Panc1 (cell line): ENCODE measurements at regions not wholly inside any gene's neighbourhood (a gene's known extent, or its start where the extent isn't known, plus 50 kb on each side); places are given as distances from the start of the nearest gene placed in this dataset.

Experiments used
- ATAC-seq: fragments of 200-7000 bp; cut with Tn5 transposase; 2 replicates; pipeline ENCODE4 v1.9.1; 2020; ENCODE audit warnings: mild to moderate bottlenecking, moderate library complexity
- BruUV-seq: library from RNA; stranded (reverse); fragments of 400-500 nt; replicated peaks from 2 replicates; lab custom pipeline; 2021; lab: Mats Ljungman, UMichigan
- CTCF ChIA-PET: fragments of 300-600 bp; sonication (Branson Sonifier 250); formaldehyde crosslinking; loops from one replicate; lab custom pipeline; 2022; ENCODE audit warnings: antibody characterized with exemption; lab: Charles Lee
- POLR2A ChIA-PET: fragments of 300-600 bp; sonication (Branson Sonifier 250); formaldehyde crosslinking; loops from one replicate; lab custom pipeline; 2022; ENCODE audit warnings: antibody characterized with exemption; lab: Charles Lee
- DNase-seq: peaks from one replicate; pipeline ENCODE4 v3.0.0-alpha.2; 2010; ENCODE audit warnings: low read depth, low spot score
- H3K27ac ChIP-seq: 2 replicates; pipeline ENCODE4 v1.5.1; 2011; ENCODE audit warnings: mild to moderate bottlenecking, low read length, inconsistent platforms
- H3K27me3 ChIP-seq: fragments of 200-500 bp; sonication (Bioruptor generic); 2 replicates; pipeline ENCODE4 v1.6.0; 2014; ENCODE audit warnings: low read length, inconsistent platforms; ENCODE audit not compliant: control insufficient read depth, insufficient read depth
- H3K36me3 ChIP-seq: fragments of 200-500 bp; sonication (Bioruptor generic); 2 replicates; pipeline ENCODE4 v1.5.1; 2014; ENCODE audit warnings: inconsistent platforms, mild to moderate bottlenecking, low read length, moderate library complexity; ENCODE audit not compliant: control insufficient read depth, insufficient read depth
- H3K4me1 ChIP-seq: 2 replicates; pipeline ENCODE4 v1.5.1; 2011; ENCODE audit warnings: inconsistent platforms, mild to moderate bottlenecking, low read length, moderate library complexity; ENCODE audit not compliant: control insufficient read depth, insufficient read depth
- H3K4me3 ChIP-seq, 2 experiments: 2 replicates each; pipeline ENCODE4 v1.5.1; 2011 to 2012; ENCODE audit warnings: low read depth in 2 of 2, low read length in 2 of 2, mild to moderate bottlenecking in 2 of 2, inconsistent platforms in 1 of 2, moderate library complexity in 1 of 2
- H3K9me3 ChIP-seq: fragments of 200-500 bp; sonication (Bioruptor generic); 2 replicates; pipeline ENCODE4 v1.5.1; 2014; ENCODE audit warnings: low read depth, mild to moderate bottlenecking, inconsistent platforms, low read length, moderate library complexity; ENCODE audit not compliant: control insufficient read depth, insufficient read depth
- POLR2AphosphoS5 ChIP-seq: IDR thresholded peaks from 2 replicates; pipeline ENCODE4 v1.6.1; 2012; ENCODE audit warnings: mild to moderate bottlenecking, low read depth, low read length, moderate library complexity
- SIN3A ChIP-seq: IDR thresholded peaks from 2 replicates; pipeline ENCODE4 v1.6.1; 2012; ENCODE audit warnings: low read depth, mild to moderate bottlenecking, low read length, moderate library complexity, borderline replicate concordance; ENCODE audit not compliant: insufficient read depth
- TCF7L2 ChIP-seq: IDR thresholded peaks from 2 replicates; pipeline ENCODE4 v1.6.1; 2011; ENCODE audit warnings: mild to moderate bottlenecking, low read depth, low read length, inconsistent platforms
- in situ Hi-C: cut with HindIII; loops from 2 replicates; pipeline ENCODE4 v1.10.0; 2016; ENCODE audit warnings: low sequenced_read_pairs, low pct_unique_long_range_greater_than_20kb
- intact Hi-C: fragments of 100-400 bp; cut with micrococcal nuclease; formaldehyde crosslinking; loops from one replicate; pipeline ENCODE4 v1.10.0; 2022; ENCODE audit not compliant: unreplicated experiment
- TF ChIP-seq, protein P1 (sequence below): fragments of 450-650 bp; IDR thresholded peaks from 2 replicates; pipeline ENCODE4 v1.5.1; 2017; ENCODE audit warnings: mild to moderate bottlenecking
- TF ChIP-seq, protein P2 (sequence below), 2 experiments: IDR thresholded peaks; 2 replicates each; pipeline ENCODE4 v1.6.1; 2011 to 2012; ENCODE audit warnings: low read depth in 2 of 2, control low read depth in 1 of 2, low read length in 1 of 2, mild to moderate bottlenecking in 1 of 2, moderate library complexity in 1 of 2; ENCODE audit not compliant: insufficient read depth in 1 of 2

DNA sequence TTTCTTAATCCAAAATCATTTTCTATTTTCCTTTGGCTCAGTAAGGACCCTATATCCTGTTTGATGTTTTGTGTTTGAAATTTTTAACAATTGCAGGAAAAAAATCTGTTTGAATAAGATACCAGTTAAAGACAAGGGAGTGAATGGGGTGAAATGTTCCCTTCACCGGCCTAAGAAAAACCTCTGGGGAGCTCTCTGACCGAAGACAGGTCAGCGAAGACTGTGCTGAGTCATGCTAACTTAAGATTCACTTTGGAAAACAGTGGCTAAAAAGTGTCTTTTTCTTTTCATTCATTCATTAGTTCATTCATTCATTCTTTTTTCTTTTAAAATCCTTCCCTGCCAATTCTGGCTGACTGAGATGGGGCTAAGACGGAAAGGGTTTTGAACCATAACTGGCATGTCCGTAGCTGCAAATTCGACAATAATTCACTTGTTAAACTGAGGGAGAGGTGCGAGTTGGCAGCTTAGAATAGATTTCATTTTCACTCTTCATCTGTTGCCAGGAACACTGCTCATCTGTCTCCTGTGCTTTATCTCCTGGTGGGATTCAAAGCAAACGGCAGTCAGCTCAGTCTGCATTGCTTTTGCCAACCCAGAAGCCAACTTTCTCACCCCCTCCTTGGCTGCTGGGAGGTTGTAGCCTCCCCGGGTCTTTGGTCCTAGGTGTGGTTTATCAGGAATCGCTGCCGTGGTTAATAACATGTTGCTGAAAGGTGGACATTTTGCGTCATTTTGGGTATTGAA lies 434.0 kb upstream of the LARGE1 start:
- H3K4me3 ChIP-seq, result no peak overlapping the region
- BruUV-seq, result no TSS peak
- H3K36me3 ChIP-seq, result no peaks in the 10 kb centered on the region
- CTCF ChIA-PET, result no interaction called here
- no peak for ATAC-seq
- no peak overlapping the region for H3K27ac ChIP-seq
- TF ChIP-seq TCF7L2, result no peak
- TF ChIP-seq, protein P1, sequence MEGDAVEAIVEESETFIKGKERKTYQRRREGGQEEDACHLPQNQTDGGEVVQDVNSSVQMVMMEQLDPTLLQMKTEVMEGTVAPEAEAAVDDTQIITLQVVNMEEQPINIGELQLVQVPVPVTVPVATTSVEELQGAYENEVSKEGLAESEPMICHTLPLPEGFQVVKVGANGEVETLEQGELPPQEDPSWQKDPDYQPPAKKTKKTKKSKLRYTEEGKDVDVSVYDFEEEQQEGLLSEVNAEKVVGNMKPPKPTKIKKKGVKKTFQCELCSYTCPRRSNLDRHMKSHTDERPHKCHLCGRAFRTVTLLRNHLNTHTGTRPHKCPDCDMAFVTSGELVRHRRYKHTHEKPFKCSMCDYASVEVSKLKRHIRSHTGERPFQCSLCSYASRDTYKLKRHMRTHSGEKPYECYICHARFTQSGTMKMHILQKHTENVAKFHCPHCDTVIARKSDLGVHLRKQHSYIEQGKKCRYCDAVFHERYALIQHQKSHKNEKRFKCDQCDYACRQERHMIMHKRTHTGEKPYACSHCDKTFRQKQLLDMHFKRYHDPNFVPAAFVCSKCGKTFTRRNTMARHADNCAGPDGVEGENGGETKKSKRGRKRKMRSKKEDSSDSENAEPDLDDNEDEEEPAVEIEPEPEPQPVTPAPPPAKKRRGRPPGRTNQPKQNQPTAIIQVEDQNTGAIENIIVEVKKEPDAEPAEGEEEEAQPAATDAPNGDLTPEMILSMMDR, result no peak
- TF ChIP-seq SIN3A, result no peak
- TF ChIP-seq, protein P2, sequence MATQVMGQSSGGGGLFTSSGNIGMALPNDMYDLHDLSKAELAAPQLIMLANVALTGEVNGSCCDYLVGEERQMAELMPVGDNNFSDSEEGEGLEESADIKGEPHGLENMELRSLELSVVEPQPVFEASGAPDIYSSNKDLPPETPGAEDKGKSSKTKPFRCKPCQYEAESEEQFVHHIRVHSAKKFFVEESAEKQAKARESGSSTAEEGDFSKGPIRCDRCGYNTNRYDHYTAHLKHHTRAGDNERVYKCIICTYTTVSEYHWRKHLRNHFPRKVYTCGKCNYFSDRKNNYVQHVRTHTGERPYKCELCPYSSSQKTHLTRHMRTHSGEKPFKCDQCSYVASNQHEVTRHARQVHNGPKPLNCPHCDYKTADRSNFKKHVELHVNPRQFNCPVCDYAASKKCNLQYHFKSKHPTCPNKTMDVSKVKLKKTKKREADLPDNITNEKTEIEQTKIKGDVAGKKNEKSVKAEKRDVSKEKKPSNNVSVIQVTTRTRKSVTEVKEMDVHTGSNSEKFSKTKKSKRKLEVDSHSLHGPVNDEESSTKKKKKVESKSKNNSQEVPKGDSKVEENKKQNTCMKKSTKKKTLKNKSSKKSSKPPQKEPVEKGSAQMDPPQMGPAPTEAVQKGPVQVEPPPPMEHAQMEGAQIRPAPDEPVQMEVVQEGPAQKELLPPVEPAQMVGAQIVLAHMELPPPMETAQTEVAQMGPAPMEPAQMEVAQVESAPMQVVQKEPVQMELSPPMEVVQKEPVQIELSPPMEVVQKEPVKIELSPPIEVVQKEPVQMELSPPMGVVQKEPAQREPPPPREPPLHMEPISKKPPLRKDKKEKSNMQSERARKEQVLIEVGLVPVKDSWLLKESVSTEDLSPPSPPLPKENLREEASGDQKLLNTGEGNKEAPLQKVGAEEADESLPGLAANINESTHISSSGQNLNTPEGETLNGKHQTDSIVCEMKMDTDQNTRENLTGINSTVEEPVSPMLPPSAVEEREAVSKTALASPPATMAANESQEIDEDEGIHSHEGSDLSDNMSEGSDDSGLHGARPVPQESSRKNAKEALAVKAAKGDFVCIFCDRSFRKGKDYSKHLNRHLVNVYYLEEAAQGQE (IDR thresholded peaks at IDR 0.05; ENCODE audit: insufficient read depth in 1 of 2, low read depth in 2 of 2, low read length in 1 of 2), result no peak
- no peak for TF ChIP-seq POLR2AphosphoS5
- DNase-seq, result no peak
- H3K27me3 ChIP-seq, result no peaks in the 10 kb centered on the region
- no peaks in the 10 kb centered on the region for H3K9me3 ChIP-seq
- in situ Hi-C loops, result no loop called here
- POLR2A ChIA-PET, result no interaction called here
- H3K4me1 ChIP-seq, result no peaks in the 10 kb centered on the region
- intact Hi-C loops, result no loop called here

GRCh38 chr22:34356481-34356880 lies 436.2 kb upstream of the LARGE1 start:
- TF ChIP-seq TCF7L2 (no peak), SIN3A (no peak), POLR2AphosphoS5 (no peak)
- TF ChIP-seq, protein P2 (IDR thresholded peaks at IDR 0.05; ENCODE audit: insufficient read depth in 1 of 2, low read depth in 2 of 2, low read length in 1 of 2), result no peak
- TF ChIP-seq, protein P1, result no peak
- Histone ChIP-seq H3K9me3 (no peaks in the 10 kb centered on the region), H3K36me3 (no peaks in the 10 kb centered on the region), H3K27ac (no peak overlapping the region), H3K4me3 (no peak overlapping the region), H3K27me3 (no peaks in the 10 kb centered on the region), H3K4me1 (no peaks in the 10 kb centered on the region)
- POLR2A ChIA-PET, result interaction anchor here (0.6 kb wide), 1 partner anchor 564 kb away, joined by 3 read pairs; no protein-coding TSS in a partner anchor
- no peak for ATAC-seq
- in situ Hi-C loops (no loop called here), intact Hi-C loops (no loop called here)
- CTCF ChIA-PET, result no interaction called here
- BruUV-seq, result no TSS peak
- no peak for DNase-seq
